Activated CD8-positive, alpha-beta T cell treated with anti-CD3 and anti-CD28 coated beads for 36 hours (primary cell): ENCODE measurements at regions not wholly inside any gene's neighbourhood (a gene's known extent, or its start where the extent isn't known, plus 50 kb on each side); places are given as distances from the start of the nearest gene placed in this dataset.

ENCODE experiments used
- ATAC-seq: fragments of 200-7000 bp; cut with Tn5 transposase; one replicate; pipeline ENCODE4 v1.10.0; 2021; ENCODE audit warnings: mild to moderate bottlenecking, moderate library complexity
- CTCF ChIA-PET: fragments of 350-600 bp; sonication (Branson Sonifier 250); formaldehyde crosslinking; loops from one replicate; lab custom pipeline; 2021; ENCODE audit warnings: antibody characterized with exemption; lab: Charles Lee
- POLR2A ChIA-PET: fragments of 350-600 bp; sonication (Branson Sonifier 250); formaldehyde crosslinking; loops from one replicate; lab custom pipeline; 2021; ENCODE audit warnings: antibody characterized with exemption; lab: Charles Lee
- DNase-seq: peaks from one replicate; pipeline ENCODE4 v3.0.0-alpha.2; 2020
- H3K27ac Mint-ChIP-seq: one replicate; pipeline ENCODE4 v1.8.0; 2021; ENCODE audit warnings: mild to moderate bottlenecking, mixed read lengths
- H3K27me3 Mint-ChIP-seq: one replicate; pipeline ENCODE4 v1.8.0; 2021; ENCODE audit warnings: mixed read lengths
- H3K36me3 Mint-ChIP-seq: one replicate; pipeline ENCODE4 v1.8.0; 2021; ENCODE audit warnings: low read depth, mixed read lengths
- H3K4me1 Mint-ChIP-seq: one replicate; pipeline ENCODE4 v1.8.0; 2021; ENCODE audit warnings: low read depth, mixed read lengths
- H3K4me3 Mint-ChIP-seq: one replicate; pipeline ENCODE4 v1.8.0; 2021; ENCODE audit warnings: mild to moderate bottlenecking, moderate library complexity, mixed read lengths
- H3K9me3 Mint-ChIP-seq: one replicate; pipeline ENCODE4 v1.8.0; 2021; ENCODE audit warnings: mixed read lengths
- intact Hi-C: fragments of 100-400 bp; cut with micrococcal nuclease; formaldehyde crosslinking; loops from one replicate; pipeline ENCODE4 v1.10.0; 2022
- TF ChIP-seq, protein P1 (sequence below): fragments of 200-600 bp; IDR thresholded peaks from one replicate; pipeline ENCODE4 v1.8.0; 2022; ENCODE audit warnings: antibody characterized with exemption, mild to moderate bottlenecking

DNA sequence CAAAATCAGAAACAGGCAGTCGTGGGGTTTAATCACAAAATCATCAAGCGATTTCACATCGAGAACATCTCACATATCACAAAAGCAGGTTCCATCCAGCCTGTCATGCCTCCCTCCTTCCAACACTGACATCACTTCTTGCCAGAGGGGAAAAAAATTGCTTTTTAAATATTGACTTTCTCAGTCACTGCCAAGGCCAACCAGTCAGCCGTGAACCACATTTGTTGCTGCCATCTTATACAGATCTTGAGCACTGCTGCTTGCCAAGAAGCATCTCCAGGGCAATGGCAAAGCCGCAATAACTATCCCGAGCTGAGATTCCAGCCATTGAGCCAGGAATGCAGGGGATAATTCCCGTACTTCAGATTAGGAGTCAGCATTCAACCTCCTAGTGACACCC is 174.6 kb downstream of the ANXA2 start:
- intact Hi-C loops = no loop called here
- TF ChIP-seq, protein P1, sequence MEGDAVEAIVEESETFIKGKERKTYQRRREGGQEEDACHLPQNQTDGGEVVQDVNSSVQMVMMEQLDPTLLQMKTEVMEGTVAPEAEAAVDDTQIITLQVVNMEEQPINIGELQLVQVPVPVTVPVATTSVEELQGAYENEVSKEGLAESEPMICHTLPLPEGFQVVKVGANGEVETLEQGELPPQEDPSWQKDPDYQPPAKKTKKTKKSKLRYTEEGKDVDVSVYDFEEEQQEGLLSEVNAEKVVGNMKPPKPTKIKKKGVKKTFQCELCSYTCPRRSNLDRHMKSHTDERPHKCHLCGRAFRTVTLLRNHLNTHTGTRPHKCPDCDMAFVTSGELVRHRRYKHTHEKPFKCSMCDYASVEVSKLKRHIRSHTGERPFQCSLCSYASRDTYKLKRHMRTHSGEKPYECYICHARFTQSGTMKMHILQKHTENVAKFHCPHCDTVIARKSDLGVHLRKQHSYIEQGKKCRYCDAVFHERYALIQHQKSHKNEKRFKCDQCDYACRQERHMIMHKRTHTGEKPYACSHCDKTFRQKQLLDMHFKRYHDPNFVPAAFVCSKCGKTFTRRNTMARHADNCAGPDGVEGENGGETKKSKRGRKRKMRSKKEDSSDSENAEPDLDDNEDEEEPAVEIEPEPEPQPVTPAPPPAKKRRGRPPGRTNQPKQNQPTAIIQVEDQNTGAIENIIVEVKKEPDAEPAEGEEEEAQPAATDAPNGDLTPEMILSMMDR = no peak
- Mint-ChIP-seq H3K9me3 (no peaks in the 10 kb centered on the region), H3K27me3 (peaks cover 9% of the 10 kb centered on the region), H3K36me3 (no peaks in the 10 kb centered on the region), H3K4me1 (peaks cover 3% of the 10 kb centered on the region), H3K4me3 (no peak overlapping the region), H3K27ac (no peak overlapping the region)
- no peak for DNase-seq
- POLR2A ChIA-PET = no interaction called here
- CTCF ChIA-PET = interaction anchor here (1.3 kb wide), 1 partner anchor 103 kb away, joined by 4 read pairs; no protein-coding TSS in a partner anchor
- ATAC-seq = no peak

DNA sequence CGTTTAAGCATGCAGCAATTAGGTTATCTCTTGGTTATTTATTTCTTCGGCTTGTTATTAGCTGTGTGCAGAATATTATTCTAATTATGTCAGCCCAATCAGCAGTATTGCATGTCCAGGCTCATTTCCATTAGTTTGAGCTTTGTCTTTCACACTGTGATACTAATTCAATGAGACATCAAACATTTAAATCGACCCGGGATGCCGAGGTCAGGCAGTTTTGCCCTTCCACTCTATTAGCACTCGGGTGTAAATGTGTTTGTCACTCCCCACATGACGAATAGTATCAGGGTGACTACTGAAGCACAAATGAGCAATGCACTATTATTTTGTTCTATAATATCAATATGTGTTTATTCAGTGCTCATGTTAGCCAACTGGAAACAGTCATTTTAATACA is 170.9 kb downstream of the ANXA2 start:
- Mint-ChIP-seq H3K4me1 (peaks cover 9% of the 10 kb centered on the region), H3K4me3 (no peak overlapping the region), H3K27me3 (peaks cover 9% of the 10 kb centered on the region), H3K27ac (no peak overlapping the region), H3K9me3 (no peaks in the 10 kb centered on the region), H3K36me3 (no peaks in the 10 kb centered on the region)
- ChIA-PET CTCF (interaction anchor here (1.4 kb wide), 1 partner anchor 27 kb away, joined by 3 read pairs; no protein-coding TSS in a partner anchor), POLR2A (no interaction called here)
- TF ChIP-seq, protein P1 = no peak
- intact Hi-C loops = no loop called here
- ATAC-seq = no peak
- no peak for DNase-seq

DNA sequence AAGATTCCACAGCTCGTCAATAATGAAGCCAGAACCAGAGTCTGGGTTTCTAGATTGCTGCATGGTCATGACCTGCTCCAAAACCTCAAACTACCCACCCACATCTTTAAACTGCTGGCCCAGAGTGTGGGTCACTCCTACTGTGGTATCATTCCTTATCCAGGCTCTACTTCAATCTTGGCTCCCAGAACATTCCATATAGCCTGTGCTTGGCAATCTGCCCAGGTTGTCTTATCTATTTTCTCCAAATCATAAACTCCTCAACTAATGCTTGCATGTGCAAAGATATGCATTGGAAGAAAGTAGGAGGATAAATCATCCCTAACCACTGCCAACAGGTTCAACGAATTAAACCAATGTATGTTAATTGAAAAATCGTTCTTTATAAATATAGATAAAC is 169.7 kb downstream of the ANXA2 start:
- intact Hi-C loops = no loop called here
- H3K36me3 Mint-ChIP-seq = no peaks in the 10 kb centered on the region
- peaks cover 7% of the 10 kb centered on the region for H3K27me3 Mint-ChIP-seq
- no peak overlapping the region for H3K4me3 Mint-ChIP-seq
- H3K27ac Mint-ChIP-seq = no peak overlapping the region
- ChIA-PET CTCF (interaction anchor here (0.7 to 1.4 kb wide), 3 partner anchors 9 to 310 kb away, joined by 3 read pairs; no protein-coding TSS in a partner anchor), POLR2A (no interaction called here)
- DNase-seq (no peak), ATAC-seq (no peak)
- TF ChIP-seq, protein P1 = no peak
- H3K4me1 Mint-ChIP-seq = peaks cover 9% of the 10 kb centered on the region
- H3K9me3 Mint-ChIP-seq = no peaks in the 10 kb centered on the region

DNA sequence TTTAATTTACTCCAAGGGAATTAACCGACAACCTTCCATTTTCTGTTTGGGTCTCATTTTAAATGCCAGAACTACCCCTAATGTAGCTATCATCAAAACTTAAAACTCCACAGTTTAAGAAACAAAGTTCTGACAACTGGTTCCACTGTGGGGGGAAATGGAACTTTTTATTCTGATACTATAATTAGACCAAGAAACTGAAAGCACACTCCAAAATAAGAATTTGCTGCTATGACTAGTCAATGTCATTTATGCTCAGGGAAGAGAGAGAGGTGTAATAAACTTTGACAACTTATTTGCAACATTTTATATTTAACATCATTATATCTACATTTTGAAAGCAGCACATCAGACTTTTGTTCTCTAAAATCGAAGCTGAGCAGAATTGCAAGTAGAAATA is 169.2 kb downstream of the ANXA2 start:
- Mint-ChIP-seq H3K27me3 (peaks cover 6% of the 10 kb centered on the region), H3K9me3 (no peaks in the 10 kb centered on the region), H3K4me1 (peaks cover 9% of the 10 kb centered on the region), H3K36me3 (no peaks in the 10 kb centered on the region), H3K4me3 (no peak overlapping the region), H3K27ac (no peak overlapping the region)
- no peak for DNase-seq
- TF ChIP-seq, protein P1 = no peak
- no peak for ATAC-seq
- POLR2A ChIA-PET = no interaction called here
- intact Hi-C loops = no loop called here
- CTCF ChIA-PET = interaction anchor here (0.7 to 1.4 kb wide), 3 partner anchors 10 to 311 kb away, joined by 3 read pairs; no protein-coding TSS in a partner anchor

DNA sequence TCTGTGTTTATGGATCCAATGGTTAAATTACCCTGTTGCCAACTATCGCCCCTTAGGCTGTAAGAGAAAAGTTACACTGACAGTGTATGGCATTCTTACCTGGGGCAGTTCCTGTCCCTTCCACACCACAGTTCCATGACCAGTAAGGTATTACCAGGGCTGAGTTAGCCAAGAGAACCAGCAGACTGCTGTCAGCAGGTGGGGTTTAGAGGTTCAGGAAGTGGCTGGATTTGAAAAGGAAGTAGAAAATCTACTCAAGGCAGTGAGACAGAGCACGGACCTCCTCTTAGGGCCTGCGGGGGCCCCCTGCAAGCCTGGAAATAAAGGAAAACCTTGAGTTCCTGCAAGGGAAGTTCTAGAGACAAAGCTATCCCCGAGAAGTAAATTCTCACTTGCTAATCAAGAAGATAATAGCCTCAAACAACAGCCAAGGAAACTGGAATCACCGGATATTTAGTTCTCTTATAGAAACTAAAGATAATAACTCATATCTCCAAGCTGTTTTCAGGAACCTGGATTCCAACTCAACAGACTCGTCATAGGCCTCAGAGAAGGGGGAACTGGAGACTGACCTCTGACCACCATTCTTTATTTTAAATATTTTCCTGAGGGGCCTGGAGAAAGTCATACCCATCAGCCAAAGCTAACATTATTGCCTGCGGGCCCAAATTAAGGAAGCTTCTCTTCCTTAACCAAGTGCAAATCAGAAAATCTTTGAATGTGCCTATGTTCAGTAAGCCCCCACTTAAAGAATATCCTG is 161.7 kb downstream of the ANXA2 start:
- TF ChIP-seq, protein P1 = no peak
- ChIA-PET CTCF (interaction anchor here (1.0 kb wide), 1 partner anchor 91 kb away, joined by 5 read pairs; no protein-coding TSS in a partner anchor), POLR2A (no interaction called here)
- no peaks in the 10 kb centered on the region for H3K9me3 Mint-ChIP-seq
- no peak for DNase-seq
- peaks cover 15% of the 10 kb centered on the region for H3K27me3 Mint-ChIP-seq
- intact Hi-C loops = no loop called here
- H3K27ac Mint-ChIP-seq = no peak overlapping the region
- no peaks in the 10 kb centered on the region for H3K4me1 Mint-ChIP-seq
- ATAC-seq = no peak
- H3K36me3 Mint-ChIP-seq = no peaks in the 10 kb centered on the region
- H3K4me3 Mint-ChIP-seq = no peak overlapping the region
